Ascending aorta (tissue), 2 donors: ENCODE measurements at regions not wholly inside any gene's neighbourhood (a gene's known extent, or its start where the extent isn't known, plus 50 kb on each side); places are given as distances from the start of the nearest gene placed in this dataset.

Experiments
- DNase-seq, 2 donors: peaks; one replicate each; pipeline ENCODE4 v3.0.0-alpha.2; 2019; ENCODE audit warnings: low spot score in 2 of 2
- H3K27ac ChIP-seq, 2 donors: fragments of 200-600 bp; sonication (generic); one replicate each; pipeline ENCODE4 v1.5.1; 2016 to 2017; ENCODE audit warnings: mild to moderate bottlenecking in 1 of 2
- H3K27me3 ChIP-seq: fragments of 200-600 bp; sonication (generic); one replicate; pipeline ENCODE4 v1.5.1; 2017
- H3K36me3 ChIP-seq, 2 donors: fragments of 200-600 bp; sonication (generic); one replicate each; pipeline ENCODE4 v1.5.1; 2016
- H3K4me1 ChIP-seq, 2 donors: fragments of 200-600 bp; sonication (generic); one replicate each; pipeline ENCODE4 v1.5.1; 2016 to 2017; ENCODE audit warnings: mild to moderate bottlenecking in 1 of 2
- H3K4me3 ChIP-seq, 2 donors: fragments of 200-600 bp; sonication (generic); one replicate each; pipeline ENCODE4 v1.5.1; 2016 to 2017; ENCODE audit warnings: mild to moderate bottlenecking in 1 of 2
- H3K9me3 ChIP-seq, 2 donors: fragments of 200-600 bp; sonication (generic); one replicate each; pipeline ENCODE4 v1.5.1; 2016
- intact Hi-C: fragments of 100-400 bp; cut with DNase I; formaldehyde crosslinking; loops from one replicate; pipeline ENCODE4 v1.15.1; 2023
- TF ChIP-seq, protein P1 (sequence below), 3 experiments: fragments of 200-600 bp in 2 of 3; fragments of 450-650 bp in 1 of 3; sonication (generic) in 2 of 3; IDR thresholded peaks; one replicate each; pipeline ENCODE4 v1.5.1; 2016 to 2019; ENCODE audit warnings: antibody characterized with exemption in 3 of 3, mild to moderate bottlenecking in 1 of 3, moderate library complexity in 1 of 3

DNA sequence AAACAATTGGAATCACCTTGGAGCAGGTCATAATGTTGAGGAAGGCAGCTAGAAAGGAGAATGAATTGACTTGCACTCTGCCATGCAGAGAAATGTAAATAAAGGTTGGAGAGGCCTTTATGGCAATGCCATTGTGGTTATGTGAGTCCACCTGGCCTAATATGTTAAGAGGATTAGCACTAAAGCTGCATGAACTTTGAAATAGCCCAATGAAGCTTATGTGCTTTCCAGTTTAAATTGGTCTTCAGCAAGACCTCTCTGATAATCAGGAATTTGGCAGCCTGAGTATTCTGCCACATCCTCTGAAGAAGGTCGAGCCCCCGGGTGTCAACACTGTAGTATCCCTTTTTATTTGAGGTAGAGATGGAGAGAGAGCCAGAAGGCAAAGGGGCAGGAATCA lies 464.9 kb downstream of the CDH2 start:
- no peaks in the 10 kb centered on the region for H3K36me3 ChIP-seq
- no peak overlapping the region for H3K27ac ChIP-seq
- intact Hi-C loops, result no loop called here
- no peak for DNase-seq
- H3K4me3 ChIP-seq, result no peak overlapping the region
- TF ChIP-seq, protein P1, sequence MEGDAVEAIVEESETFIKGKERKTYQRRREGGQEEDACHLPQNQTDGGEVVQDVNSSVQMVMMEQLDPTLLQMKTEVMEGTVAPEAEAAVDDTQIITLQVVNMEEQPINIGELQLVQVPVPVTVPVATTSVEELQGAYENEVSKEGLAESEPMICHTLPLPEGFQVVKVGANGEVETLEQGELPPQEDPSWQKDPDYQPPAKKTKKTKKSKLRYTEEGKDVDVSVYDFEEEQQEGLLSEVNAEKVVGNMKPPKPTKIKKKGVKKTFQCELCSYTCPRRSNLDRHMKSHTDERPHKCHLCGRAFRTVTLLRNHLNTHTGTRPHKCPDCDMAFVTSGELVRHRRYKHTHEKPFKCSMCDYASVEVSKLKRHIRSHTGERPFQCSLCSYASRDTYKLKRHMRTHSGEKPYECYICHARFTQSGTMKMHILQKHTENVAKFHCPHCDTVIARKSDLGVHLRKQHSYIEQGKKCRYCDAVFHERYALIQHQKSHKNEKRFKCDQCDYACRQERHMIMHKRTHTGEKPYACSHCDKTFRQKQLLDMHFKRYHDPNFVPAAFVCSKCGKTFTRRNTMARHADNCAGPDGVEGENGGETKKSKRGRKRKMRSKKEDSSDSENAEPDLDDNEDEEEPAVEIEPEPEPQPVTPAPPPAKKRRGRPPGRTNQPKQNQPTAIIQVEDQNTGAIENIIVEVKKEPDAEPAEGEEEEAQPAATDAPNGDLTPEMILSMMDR (IDR thresholded peaks at IDR 0.05), result no peak
- no peaks in the 10 kb centered on the region for H3K27me3 ChIP-seq
- peaks cover 0 to 7% of the 10 kb centered on the region in 2 donors for H3K9me3 ChIP-seq
- no peaks in the 10 kb centered on the region for H3K4me1 ChIP-seq

DNA sequence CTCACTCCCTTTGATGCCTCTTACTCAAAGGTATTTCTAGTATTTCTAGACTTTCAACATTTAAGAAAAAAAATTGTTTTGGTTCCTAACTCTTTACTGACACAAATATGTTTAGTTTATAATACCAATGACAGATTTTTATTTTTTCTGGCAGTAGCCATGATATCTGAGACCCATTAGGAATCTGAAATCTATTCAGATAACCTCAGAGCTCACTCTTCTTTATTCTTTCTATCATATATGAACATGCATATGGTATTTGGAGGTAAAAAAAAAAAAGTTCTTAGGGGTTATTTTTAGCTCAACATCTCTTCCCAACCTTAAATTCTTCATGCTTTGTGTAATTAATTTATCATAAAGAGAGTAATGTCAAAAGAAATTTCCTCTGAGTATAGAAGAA lies 465.5 kb downstream of the CDH2 start:
- Histone ChIP-seq H3K36me3 (no peaks in the 10 kb centered on the region), H3K4me1 (no peaks in the 10 kb centered on the region), H3K27me3 (no peaks in the 10 kb centered on the region), H3K27ac (no peak overlapping the region), H3K9me3 (peaks cover 0 to 7% of the 10 kb centered on the region in 2 donors), H3K4me3 (no peak overlapping the region)
- no peak for DNase-seq
- TF ChIP-seq, protein P1 (IDR thresholded peaks at IDR 0.05), result no peak
- intact Hi-C loops, result no loop called here

DNA sequence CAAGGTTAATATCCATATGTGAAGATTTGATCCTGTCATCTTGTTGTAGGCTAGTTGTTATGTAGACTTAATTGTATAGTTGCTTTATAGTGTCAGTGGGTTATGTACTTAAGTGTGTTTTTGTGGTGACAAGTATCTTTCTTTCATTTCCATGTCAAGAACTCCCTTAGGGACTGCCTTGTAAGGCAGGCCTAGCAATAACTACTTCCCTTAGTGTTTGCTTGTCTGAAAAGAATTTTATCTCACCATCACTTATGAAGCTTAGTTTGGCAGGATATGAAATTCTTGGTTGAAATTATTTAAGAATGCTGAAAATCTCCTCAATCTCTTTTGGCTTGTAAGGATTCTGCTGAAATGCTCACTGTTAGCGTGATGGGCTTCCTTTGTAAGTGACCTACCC lies 467.6 kb downstream of the CDH2 start:
- no peaks in the 10 kb centered on the region for H3K27me3 ChIP-seq
- intact Hi-C loops, result no loop called here
- TF ChIP-seq, protein P1 (IDR thresholded peaks at IDR 0.05), result no peak
- H3K9me3 ChIP-seq, result peaks cover 0 to 7% of the 10 kb centered on the region in 2 donors
- no peak overlapping the region for H3K4me3 ChIP-seq
- no peaks in the 10 kb centered on the region for H3K36me3 ChIP-seq
- no peak for DNase-seq
- no peak overlapping the region for H3K27ac ChIP-seq
- H3K4me1 ChIP-seq, result no peaks in the 10 kb centered on the region

DNA sequence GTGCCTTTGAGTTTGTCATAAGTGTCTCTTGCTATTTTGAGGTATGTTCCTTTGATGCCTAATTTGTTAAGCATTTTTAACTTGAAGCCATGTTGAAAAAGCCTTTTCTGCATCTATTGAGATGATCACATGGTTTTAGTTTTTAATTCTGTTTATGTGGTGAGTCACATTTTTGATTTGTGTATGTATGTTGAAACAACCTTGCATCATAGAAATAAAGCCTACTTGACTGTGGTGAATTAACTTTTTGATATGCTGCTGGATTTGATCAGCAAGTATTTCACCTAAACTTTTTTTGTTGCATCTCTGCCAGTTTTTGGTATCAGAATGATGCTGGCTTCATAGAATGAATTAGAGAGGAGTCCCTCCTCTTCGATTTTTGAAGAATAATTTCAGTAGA lies 469.7 kb downstream of the CDH2 start:
- Histone ChIP-seq H3K9me3 (peaks cover 0 to 7% of the 10 kb centered on the region in 2 donors), H3K27ac (no peak overlapping the region), H3K36me3 (no peaks in the 10 kb centered on the region), H3K4me1 (no peaks in the 10 kb centered on the region), H3K27me3 (no peaks in the 10 kb centered on the region), H3K4me3 (no peak overlapping the region)
- TF ChIP-seq, protein P1 (IDR thresholded peaks at IDR 0.05), result no peak
- intact Hi-C loops, result no loop called here
- DNase-seq, result no peak

DNA sequence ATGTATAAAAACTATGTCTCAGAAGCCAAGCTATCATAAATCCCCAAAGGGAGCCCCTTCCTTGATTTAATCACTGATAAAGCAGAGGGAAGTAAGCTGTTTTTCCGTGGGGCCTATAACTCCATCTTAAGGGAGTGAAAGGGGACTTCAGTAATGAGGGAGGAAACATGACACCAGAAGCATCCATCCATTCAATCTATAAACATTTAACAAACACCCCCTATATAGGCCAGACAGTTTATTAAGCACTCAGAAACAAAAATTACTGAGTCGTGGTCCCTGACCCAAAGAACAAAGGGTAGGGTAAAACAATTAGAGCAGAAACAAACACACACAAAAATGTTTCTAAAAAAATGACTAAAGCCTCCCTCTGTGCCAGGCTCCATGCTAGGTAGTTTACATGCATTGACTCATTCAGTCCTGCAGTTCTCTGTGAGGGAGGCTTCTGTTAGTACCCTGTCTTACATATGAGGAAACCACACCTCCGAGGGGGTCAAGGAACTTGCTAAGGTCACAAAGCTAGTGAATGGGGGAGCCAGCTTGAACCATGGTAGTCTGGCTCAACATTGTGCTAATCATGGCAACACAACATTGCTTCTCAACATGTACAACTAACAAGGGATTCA lies 472.1 kb downstream of the CDH2 start:
- H3K4me3 ChIP-seq, result no peak overlapping the region
- H3K27me3 ChIP-seq, result no peaks in the 10 kb centered on the region
- intact Hi-C loops, result no loop called here
- no peak overlapping the region for H3K27ac ChIP-seq
- no peak for DNase-seq
- H3K9me3 ChIP-seq, result peaks cover 0 to 2% of the 10 kb centered on the region in 2 donors
- H3K36me3 ChIP-seq, result no peaks in the 10 kb centered on the region
- TF ChIP-seq, protein P1 (IDR thresholded peaks at IDR 0.05), result no peak
- no peaks in the 10 kb centered on the region for H3K4me1 ChIP-seq

DNA sequence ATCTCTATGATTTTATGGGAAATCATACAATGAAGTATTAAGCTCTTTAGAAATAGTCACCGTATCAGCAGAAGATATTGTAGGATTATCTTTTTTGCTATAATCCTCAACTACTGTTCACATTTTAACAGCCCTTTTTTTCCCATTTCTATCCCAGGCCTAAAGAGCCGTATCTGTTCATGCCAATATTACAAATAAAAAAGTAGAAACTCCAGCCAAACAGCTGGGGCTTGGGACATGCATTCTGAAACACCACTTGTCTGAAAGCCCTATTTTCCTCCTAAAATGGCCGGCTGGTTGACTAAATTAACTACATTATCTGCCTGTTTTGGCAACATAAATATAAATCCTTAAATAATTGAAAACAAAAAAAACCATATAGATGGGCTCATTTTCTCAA lies 477.8 kb downstream of the CDH2 start:
- Histone ChIP-seq H3K4me1 (no peaks in the 10 kb centered on the region), H3K9me3 (no peaks in the 10 kb centered on the region), H3K36me3 (no peaks in the 10 kb centered on the region), H3K4me3 (no peak overlapping the region), H3K27ac (no peak overlapping the region), H3K27me3 (no peaks in the 10 kb centered on the region)
- intact Hi-C loops, result no loop called here
- no peak for DNase-seq
- TF ChIP-seq, protein P1 (IDR thresholded peaks at IDR 0.05), result no peak
